ENCODE measurements at regions not wholly inside any gene's neighbourhood (a gene's known extent, or its start where the extent isn't known, plus 50 kb on each side); places are given as distances from the start of the nearest gene placed in this dataset.

- DNase-seq (no peak), ATAC-seq (ENCODE audit: low read depth) (no peak)
- no peak overlapping the region for H3K4me3 Mint-ChIP-seq
- ChIA-PET CTCF (no interaction called here), POLR2A (no interaction called here)
- no peak overlapping the region for H3K27ac Mint-ChIP-seq
- H3K36me3 Mint-ChIP-seq (ENCODE audit: low read depth) = no peaks in the 10 kb centered on the region
- H3K4me1 Mint-ChIP-seq = no peaks in the 10 kb centered on the region
- no peaks in the 10 kb centered on the region for H3K27me3 Mint-ChIP-seq
- intact Hi-C loops (cut with micrococcal nuclease) = no loop called here
- H3K9me3 Mint-ChIP-seq = no peaks in the 10 kb centered on the region
- TF ChIP-seq, protein P1, sequence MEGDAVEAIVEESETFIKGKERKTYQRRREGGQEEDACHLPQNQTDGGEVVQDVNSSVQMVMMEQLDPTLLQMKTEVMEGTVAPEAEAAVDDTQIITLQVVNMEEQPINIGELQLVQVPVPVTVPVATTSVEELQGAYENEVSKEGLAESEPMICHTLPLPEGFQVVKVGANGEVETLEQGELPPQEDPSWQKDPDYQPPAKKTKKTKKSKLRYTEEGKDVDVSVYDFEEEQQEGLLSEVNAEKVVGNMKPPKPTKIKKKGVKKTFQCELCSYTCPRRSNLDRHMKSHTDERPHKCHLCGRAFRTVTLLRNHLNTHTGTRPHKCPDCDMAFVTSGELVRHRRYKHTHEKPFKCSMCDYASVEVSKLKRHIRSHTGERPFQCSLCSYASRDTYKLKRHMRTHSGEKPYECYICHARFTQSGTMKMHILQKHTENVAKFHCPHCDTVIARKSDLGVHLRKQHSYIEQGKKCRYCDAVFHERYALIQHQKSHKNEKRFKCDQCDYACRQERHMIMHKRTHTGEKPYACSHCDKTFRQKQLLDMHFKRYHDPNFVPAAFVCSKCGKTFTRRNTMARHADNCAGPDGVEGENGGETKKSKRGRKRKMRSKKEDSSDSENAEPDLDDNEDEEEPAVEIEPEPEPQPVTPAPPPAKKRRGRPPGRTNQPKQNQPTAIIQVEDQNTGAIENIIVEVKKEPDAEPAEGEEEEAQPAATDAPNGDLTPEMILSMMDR (IDR thresholded peaks at IDR 0.05) = no peak
Measured at GRCh38 chr4:147362938-147363337, 118.0 kb upstream of the EDNRA start.

DNA sequence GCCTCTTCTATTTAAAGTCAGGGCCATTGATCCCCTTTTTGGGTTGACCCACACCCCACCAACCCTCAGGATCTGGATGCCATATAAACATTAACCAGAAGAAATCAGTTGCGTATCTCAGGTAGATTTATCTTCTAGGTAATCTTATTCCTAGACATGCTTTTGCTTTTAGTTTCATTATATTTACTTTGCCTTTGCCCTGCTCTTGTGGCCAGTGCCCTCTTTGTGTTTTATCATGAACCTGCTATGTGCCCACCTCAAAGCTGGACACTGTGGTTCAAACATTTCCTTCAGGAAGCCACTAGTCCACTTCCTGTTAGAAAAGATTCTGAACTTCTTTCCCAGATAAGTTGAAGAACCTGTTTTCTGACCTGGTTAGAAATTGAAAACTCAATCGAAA is 117.4 kb upstream of the EDNRA start:
- Mint-ChIP-seq H3K27me3 (no peaks in the 10 kb centered on the region), H3K27ac (no peak overlapping the region), H3K4me3 (no peak overlapping the region), H3K9me3 (no peaks in the 10 kb centered on the region), H3K4me1 (no peaks in the 10 kb centered on the region), H3K36me3 (ENCODE audit: low read depth) (no peaks in the 10 kb centered on the region)
- ChIA-PET POLR2A (no interaction called here), CTCF (no interaction called here)
- ATAC-seq (ENCODE audit: low read depth) (no peak), DNase-seq (no peak)
- intact Hi-C loops (cut with micrococcal nuclease) = no loop called here
- TF ChIP-seq, protein P1 (IDR thresholded peaks at IDR 0.05) = no peak

GRCh38 chr4:147365396-147365795 is 115.5 kb upstream of the EDNRA start:
- intact Hi-C loops (cut with micrococcal nuclease) = no loop called here
- ChIA-PET CTCF (no interaction called here), POLR2A (no interaction called here)
- Mint-ChIP-seq H3K36me3 (ENCODE audit: low read depth) (no peaks in the 10 kb centered on the region), H3K9me3 (no peaks in the 10 kb centered on the region), H3K4me3 (no peak overlapping the region), H3K4me1 (no peaks in the 10 kb centered on the region), H3K27ac (no peak overlapping the region), H3K27me3 (no peaks in the 10 kb centered on the region)
- no peak for DNase-seq
- ATAC-seq (ENCODE audit: low read depth) = no peak
- TF ChIP-seq, protein P1 (IDR thresholded peaks at IDR 0.05) = no peak

DNA sequence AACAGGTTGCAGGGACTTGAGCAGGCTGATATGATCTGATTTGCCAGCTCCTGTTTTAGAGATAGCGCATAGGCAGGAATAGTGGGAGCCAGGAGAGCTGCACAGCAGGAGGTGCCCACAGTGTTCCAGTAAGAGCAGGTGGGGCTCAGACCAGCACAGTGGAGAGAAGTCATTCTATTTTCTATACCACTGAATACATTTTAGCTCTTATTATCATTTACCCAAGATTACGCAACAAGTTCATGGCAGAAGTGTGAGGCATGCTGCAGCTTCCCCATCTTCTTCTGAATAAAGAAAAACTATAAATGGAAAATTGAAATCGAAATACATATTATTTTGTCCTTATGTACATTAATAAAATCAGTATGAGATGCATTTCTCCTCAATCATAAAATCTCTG is 114.7 kb upstream of the EDNRA start:
- no peak overlapping the region for H3K27ac Mint-ChIP-seq
- H3K27me3 Mint-ChIP-seq = no peaks in the 10 kb centered on the region
- POLR2A ChIA-PET = no interaction called here
- no peak overlapping the region for H3K4me3 Mint-ChIP-seq
- no peak for DNase-seq
- H3K4me1 Mint-ChIP-seq = no peaks in the 10 kb centered on the region
- no peaks in the 10 kb centered on the region for H3K9me3 Mint-ChIP-seq
- ATAC-seq (ENCODE audit: low read depth) = no peak
- H3K36me3 Mint-ChIP-seq (ENCODE audit: low read depth) = no peaks in the 10 kb centered on the region
- CTCF ChIA-PET = no interaction called here
- intact Hi-C loops (cut with micrococcal nuclease) = no loop called here
- TF ChIP-seq, protein P1 (IDR thresholded peaks at IDR 0.05) = no peak

DNA sequence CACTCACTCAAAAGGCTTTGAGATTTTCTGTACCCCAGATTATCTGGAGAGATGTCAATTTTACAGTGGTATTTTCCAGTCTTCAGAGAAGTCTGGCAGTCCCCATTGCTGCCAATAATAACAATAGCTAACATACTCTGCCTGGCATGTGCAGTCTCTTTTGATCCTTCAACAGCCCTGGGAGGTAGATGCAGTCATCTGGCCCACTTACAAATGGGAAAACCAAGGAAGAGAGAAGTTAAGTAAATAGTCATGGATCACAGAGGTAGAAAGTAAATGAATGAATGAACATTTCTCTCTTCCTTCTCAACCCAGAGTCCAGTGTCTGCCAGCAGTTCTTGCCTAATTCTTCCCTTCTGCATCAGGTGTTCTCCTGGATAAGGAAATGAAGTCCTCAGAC is 113.0 kb upstream of the EDNRA start:
- DNase-seq (no peak), ATAC-seq (ENCODE audit: low read depth) (no peak)
- TF ChIP-seq, protein P1 (IDR thresholded peaks at IDR 0.05) = no peak
- POLR2A ChIA-PET = no interaction called here
- Mint-ChIP-seq H3K27me3 (no peaks in the 10 kb centered on the region), H3K27ac (no peak overlapping the region), H3K4me3 (no peak overlapping the region), H3K4me1 (no peaks in the 10 kb centered on the region), H3K36me3 (ENCODE audit: low read depth) (no peaks in the 10 kb centered on the region), H3K9me3 (no peaks in the 10 kb centered on the region)
- CTCF ChIA-PET = no interaction called here
- intact Hi-C loops (cut with micrococcal nuclease) = no loop called here
